Liver (tissue), 8 donors: ENCODE measurements at regions not wholly inside any gene's neighbourhood (a gene's known extent, or its start where the extent isn't known, plus 50 kb on each side); places are given as distances from the start of the nearest gene placed in this dataset.
"Not testable (repeated sequence)": the region's sequence is repeated elsewhere in the genome, so short reads cannot be mapped to it uniquely, and the experiment has no call there.

ENCODE experiments used
- DNase-seq: peaks from one replicate; pipeline ENCODE4 v3.0.0-alpha.2; 2017; ENCODE audit warnings: low spot score
- H3K27ac ChIP-seq, 2 donors: one replicate each; pipeline ENCODE4 v1.7.0; 2013; ENCODE audit warnings: inconsistent platforms in 2 of 2, low read length in 2 of 2, control low read depth in 1 of 2, low read depth in 1 of 2, mild to moderate bottlenecking in 1 of 2
- H3K27me3 ChIP-seq, 4 donors: one replicate each; pipeline versions ENCODE4 v1.6.1 to v1.7.0; 2013; ENCODE audit warnings: low read length in 3 of 4, inconsistent platforms in 1 of 4, mild to moderate bottlenecking in 1 of 4, moderate library complexity in 1 of 4; ENCODE audit not compliant: control insufficient read depth in 4 of 4, insufficient read depth in 4 of 4
- H3K36me3 ChIP-seq, 4 donors: one replicate each; pipeline versions ENCODE4 v1.6.1 to v1.7.0; 2013; ENCODE audit warnings: low read length in 3 of 4, mild to moderate bottlenecking in 3 of 4, low read depth in 1 of 4, moderate library complexity in 1 of 4; ENCODE audit not compliant: control insufficient read depth in 4 of 4, insufficient read depth in 3 of 4
- H3K4me1 ChIP-seq, 4 donors: one replicate each; pipeline versions ENCODE4 v1.6.1 to v1.7.0; 2013; ENCODE audit warnings: low read length in 3 of 4, mild to moderate bottlenecking in 3 of 4, moderate library complexity in 1 of 4; ENCODE audit not compliant: control insufficient read depth in 4 of 4, insufficient read depth in 4 of 4
- H3K4me3 ChIP-seq, 3 donors: one replicate each; pipeline versions ENCODE4 v1.6.1 to v1.7.0; 2013; ENCODE audit warnings: low read length in 3 of 3, control low read depth in 1 of 3, low read depth in 1 of 3, mild to moderate bottlenecking in 1 of 3
- H3K9ac ChIP-seq, 2 donors: one replicate each; pipeline ENCODE4 v1.7.0; 2013; ENCODE audit warnings: low read length in 2 of 2, mild to moderate bottlenecking in 2 of 2, moderate library complexity in 2 of 2, control low read depth in 1 of 2, low read depth in 1 of 2
- H3K9me3 ChIP-seq, 4 donors: one replicate each; pipeline versions ENCODE4 v1.6.1 to v1.7.0; 2013; ENCODE audit warnings: low read length in 3 of 4; ENCODE audit not compliant: control insufficient read depth in 4 of 4
- EGR1 ChIP-seq, 2 donors: IDR thresholded peaks; 2 replicates each; pipeline ENCODE4 v1.6.1; 2016 to 2018; ENCODE audit warnings: antibody characterized with exemption in 2 of 2, low read depth in 2 of 2
- FOXA1 ChIP-seq: IDR thresholded peaks from 2 replicates; pipeline ENCODE4 v1.6.1; 2016; ENCODE audit warnings: antibody characterized with exemption
- FOXA2 ChIP-seq: IDR thresholded peaks from 2 replicates; pipeline ENCODE4 v1.6.1; 2016; ENCODE audit warnings: antibody characterized with exemption
- GABPA ChIP-seq, 2 donors: IDR thresholded peaks in 1 of 2; conservative IDR thresholded peaks in 1 of 2; 2 replicates each; pipeline ENCODE4 v1.6.1; 2016; ENCODE audit warnings: antibody characterized with exemption in 2 of 2, mild to moderate bottlenecking in 1 of 2, moderate library complexity in 1 of 2
- HNF4A ChIP-seq, 2 donors: conservative IDR thresholded peaks; 2 replicates each; pipeline ENCODE4 v1.6.1; 2016; ENCODE audit warnings: antibody characterized with exemption in 2 of 2, mild to moderate bottlenecking in 2 of 2
- HNF4G ChIP-seq: IDR thresholded peaks from 2 replicates; pipeline ENCODE4 v1.6.1; 2016; ENCODE audit warnings: antibody characterized with exemption
- JUND ChIP-seq, 2 donors: IDR thresholded peaks; 2 replicates each; pipeline ENCODE4 v1.6.1; 2016; ENCODE audit warnings: antibody characterized with exemption in 2 of 2
- RAD21 ChIP-seq, 2 donors: IDR thresholded peaks; 2 replicates each; pipeline ENCODE4 v1.6.1; 2016; ENCODE audit warnings: antibody characterized with exemption in 2 of 2, mild to moderate bottlenecking in 2 of 2
- TAF1 ChIP-seq: conservative IDR thresholded peaks from 2 replicates; pipeline ENCODE4 v1.6.1; 2016; ENCODE audit warnings: antibody characterized with exemption, mild to moderate bottlenecking
- YY1 ChIP-seq: IDR thresholded peaks from 2 replicates; pipeline ENCODE4 v1.6.1; 2016; ENCODE audit warnings: antibody characterized with exemption, mild to moderate bottlenecking
- WGBS: extraction: QIAGEN DNeasy Blood & Tissue Kit; methylation state at CpG from one replicate; pipeline ENCODE4 v1.1.7; 2013; 5-methylcytosine and 5-hydroxymethylcytosine counted together
- TF ChIP-seq, protein P1 (sequence below): IDR thresholded peaks from 2 replicates; pipeline ENCODE4 v1.6.1; 2016; ENCODE audit warnings: antibody characterized with exemption, mild to moderate bottlenecking
- TF ChIP-seq, protein P2 (sequence below): IDR thresholded peaks from 2 replicates; pipeline ENCODE4 v1.6.1; 2016; ENCODE audit warnings: antibody characterized with exemption
- TF ChIP-seq, protein P3 (sequence below): IDR thresholded peaks from 2 replicates; pipeline ENCODE4 v1.6.1; 2016; ENCODE audit warnings: antibody characterized with exemption
- TF ChIP-seq, protein P4 (sequence below): IDR thresholded peaks from 2 replicates; pipeline ENCODE4 v1.6.1; 2016; ENCODE audit warnings: antibody characterized with exemption
- TF ChIP-seq, protein P5 (sequence below): fragments of 150-350 bp; IDR thresholded peaks from 2 replicates; pipeline ENCODE4 v1.5.1; 2017; ENCODE audit warnings: improper control_type of control experiment, low read depth, low read length; ENCODE audit not compliant: missing input control
- donor health status: healthy.
- donor health status: healthy.
- donor health status: healthy.
- donor health status: healthy.
- donor health status: healthy.

DNA sequence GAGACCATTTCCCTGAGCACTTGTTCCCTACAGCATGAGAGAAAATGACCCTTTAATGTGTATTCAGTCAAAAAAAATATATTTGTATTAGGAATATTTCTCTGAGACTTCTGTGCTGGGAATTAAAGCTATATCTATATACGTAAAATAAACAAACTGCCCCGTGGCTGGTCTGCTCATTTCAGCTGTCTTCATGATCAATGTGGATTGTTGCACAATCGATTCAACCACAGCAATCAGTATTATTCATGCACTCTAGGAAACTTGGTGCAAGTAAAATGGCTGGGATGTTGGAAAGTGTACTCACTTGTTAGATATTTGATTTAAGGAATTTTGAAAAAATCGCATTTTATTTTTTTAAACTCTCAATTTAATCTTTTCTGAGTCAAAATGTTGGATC lies 307.9 kb upstream of the ZFP42 start:
- no peaks in the 10 kb centered on the region for H3K36me3 ChIP-seq
- no peak overlapping the region for H3K4me3 ChIP-seq
- H3K27ac ChIP-seq: no peak overlapping the region
- no peaks in the 10 kb centered on the region for H3K9me3 ChIP-seq
- no peaks in the 10 kb centered on the region for H3K4me1 ChIP-seq
- H3K9ac ChIP-seq: no peak overlapping the region
- no peak for TF ChIP-seq FOXA2
- no peak for TF ChIP-seq HNF4A (conservative IDR thresholded peaks at IDR 0.05)
- TF ChIP-seq YY1: no peak
- TF ChIP-seq, protein P1, sequence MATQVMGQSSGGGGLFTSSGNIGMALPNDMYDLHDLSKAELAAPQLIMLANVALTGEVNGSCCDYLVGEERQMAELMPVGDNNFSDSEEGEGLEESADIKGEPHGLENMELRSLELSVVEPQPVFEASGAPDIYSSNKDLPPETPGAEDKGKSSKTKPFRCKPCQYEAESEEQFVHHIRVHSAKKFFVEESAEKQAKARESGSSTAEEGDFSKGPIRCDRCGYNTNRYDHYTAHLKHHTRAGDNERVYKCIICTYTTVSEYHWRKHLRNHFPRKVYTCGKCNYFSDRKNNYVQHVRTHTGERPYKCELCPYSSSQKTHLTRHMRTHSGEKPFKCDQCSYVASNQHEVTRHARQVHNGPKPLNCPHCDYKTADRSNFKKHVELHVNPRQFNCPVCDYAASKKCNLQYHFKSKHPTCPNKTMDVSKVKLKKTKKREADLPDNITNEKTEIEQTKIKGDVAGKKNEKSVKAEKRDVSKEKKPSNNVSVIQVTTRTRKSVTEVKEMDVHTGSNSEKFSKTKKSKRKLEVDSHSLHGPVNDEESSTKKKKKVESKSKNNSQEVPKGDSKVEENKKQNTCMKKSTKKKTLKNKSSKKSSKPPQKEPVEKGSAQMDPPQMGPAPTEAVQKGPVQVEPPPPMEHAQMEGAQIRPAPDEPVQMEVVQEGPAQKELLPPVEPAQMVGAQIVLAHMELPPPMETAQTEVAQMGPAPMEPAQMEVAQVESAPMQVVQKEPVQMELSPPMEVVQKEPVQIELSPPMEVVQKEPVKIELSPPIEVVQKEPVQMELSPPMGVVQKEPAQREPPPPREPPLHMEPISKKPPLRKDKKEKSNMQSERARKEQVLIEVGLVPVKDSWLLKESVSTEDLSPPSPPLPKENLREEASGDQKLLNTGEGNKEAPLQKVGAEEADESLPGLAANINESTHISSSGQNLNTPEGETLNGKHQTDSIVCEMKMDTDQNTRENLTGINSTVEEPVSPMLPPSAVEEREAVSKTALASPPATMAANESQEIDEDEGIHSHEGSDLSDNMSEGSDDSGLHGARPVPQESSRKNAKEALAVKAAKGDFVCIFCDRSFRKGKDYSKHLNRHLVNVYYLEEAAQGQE: no peak
- TF ChIP-seq, protein P2, sequence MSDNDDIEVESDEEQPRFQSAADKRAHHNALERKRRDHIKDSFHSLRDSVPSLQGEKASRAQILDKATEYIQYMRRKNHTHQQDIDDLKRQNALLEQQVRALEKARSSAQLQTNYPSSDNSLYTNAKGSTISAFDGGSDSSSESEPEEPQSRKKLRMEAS: no peak
- TF ChIP-seq, protein P3, sequence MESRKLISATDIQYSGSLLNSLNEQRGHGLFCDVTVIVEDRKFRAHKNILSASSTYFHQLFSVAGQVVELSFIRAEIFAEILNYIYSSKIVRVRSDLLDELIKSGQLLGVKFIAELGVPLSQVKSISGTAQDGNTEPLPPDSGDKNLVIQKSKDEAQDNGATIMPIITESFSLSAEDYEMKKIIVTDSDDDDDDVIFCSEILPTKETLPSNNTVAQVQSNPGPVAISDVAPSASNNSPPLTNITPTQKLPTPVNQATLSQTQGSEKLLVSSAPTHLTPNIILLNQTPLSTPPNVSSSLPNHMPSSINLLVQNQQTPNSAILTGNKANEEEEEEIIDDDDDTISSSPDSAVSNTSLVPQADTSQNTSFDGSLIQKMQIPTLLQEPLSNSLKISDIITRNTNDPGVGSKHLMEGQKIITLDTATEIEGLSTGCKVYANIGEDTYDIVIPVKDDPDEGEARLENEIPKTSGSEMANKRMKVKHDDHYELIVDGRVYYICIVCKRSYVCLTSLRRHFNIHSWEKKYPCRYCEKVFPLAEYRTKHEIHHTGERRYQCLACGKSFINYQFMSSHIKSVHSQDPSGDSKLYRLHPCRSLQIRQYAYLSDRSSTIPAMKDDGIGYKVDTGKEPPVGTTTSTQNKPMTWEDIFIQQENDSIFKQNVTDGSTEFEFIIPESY: no peak
- TF ChIP-seq, protein P4, sequence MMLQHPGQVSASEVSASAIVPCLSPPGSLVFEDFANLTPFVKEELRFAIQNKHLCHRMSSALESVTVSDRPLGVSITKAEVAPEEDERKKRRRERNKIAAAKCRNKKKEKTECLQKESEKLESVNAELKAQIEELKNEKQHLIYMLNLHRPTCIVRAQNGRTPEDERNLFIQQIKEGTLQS: no peak
- no peak for TF ChIP-seq RAD21 (IDR thresholded peaks at IDR 0.05)
- no peak for TF ChIP-seq TAF1
- WGBS: 50% methylated on average over 4 of the region's 4 CpGs
- H3K27me3 ChIP-seq: peaks cover 0 to 2% (median 0%) of the 10 kb centered on the region in 4 donors
- no peak for DNase-seq

DNA sequence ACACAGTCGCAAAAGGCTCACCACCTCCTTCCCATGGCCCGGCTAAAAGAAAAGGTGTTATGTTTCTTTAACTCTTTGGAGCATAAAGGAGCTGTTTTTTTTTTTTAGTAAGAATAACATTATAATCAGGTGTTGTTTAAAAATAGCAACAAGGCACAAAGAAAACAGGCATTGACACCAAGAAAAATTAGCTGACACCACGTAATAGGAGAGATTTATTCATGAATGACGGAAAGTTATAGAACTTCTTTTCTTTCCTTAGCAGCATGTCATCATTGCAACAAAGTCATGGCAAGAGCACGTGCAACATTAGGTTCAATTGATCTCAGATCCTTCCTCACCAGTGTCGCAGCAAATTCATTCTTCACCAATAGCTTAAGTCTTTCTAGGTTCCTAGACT lies 302.9 kb upstream of the ZFP42 start:
- DNase-seq: no peak
- H3K9me3 ChIP-seq: no peaks in the 10 kb centered on the region
- no peaks in the 10 kb centered on the region for H3K4me1 ChIP-seq
- TF ChIP-seq EGR1 (IDR thresholded peaks at IDR 0.05; ENCODE audit: low read depth in 2 of 2): no peak
- TF ChIP-seq, protein P4: no peak
- TF ChIP-seq, protein P3: no peak
- no peak for TF ChIP-seq JUND (IDR thresholded peaks at IDR 0.05)
- no peak for TF ChIP-seq GABPA (IDR thresholded peaks at IDR 0.05 in 1 of 2, conservative IDR thresholded peaks at IDR 0.05 in 1 of 2)
- no peak for TF ChIP-seq FOXA1
- TF ChIP-seq, protein P5, sequence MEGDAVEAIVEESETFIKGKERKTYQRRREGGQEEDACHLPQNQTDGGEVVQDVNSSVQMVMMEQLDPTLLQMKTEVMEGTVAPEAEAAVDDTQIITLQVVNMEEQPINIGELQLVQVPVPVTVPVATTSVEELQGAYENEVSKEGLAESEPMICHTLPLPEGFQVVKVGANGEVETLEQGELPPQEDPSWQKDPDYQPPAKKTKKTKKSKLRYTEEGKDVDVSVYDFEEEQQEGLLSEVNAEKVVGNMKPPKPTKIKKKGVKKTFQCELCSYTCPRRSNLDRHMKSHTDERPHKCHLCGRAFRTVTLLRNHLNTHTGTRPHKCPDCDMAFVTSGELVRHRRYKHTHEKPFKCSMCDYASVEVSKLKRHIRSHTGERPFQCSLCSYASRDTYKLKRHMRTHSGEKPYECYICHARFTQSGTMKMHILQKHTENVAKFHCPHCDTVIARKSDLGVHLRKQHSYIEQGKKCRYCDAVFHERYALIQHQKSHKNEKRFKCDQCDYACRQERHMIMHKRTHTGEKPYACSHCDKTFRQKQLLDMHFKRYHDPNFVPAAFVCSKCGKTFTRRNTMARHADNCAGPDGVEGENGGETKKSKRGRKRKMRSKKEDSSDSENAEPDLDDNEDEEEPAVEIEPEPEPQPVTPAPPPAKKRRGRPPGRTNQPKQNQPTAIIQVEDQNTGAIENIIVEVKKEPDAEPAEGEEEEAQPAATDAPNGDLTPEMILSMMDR: no peak
- no peak for TF ChIP-seq HNF4G
- no peak for TF ChIP-seq HNF4A (conservative IDR thresholded peaks at IDR 0.05)
- TF ChIP-seq RAD21 (IDR thresholded peaks at IDR 0.05): no peak
- TF ChIP-seq TAF1: no peak
- no peak overlapping the region for H3K27ac ChIP-seq
- H3K27me3 ChIP-seq: no peaks in the 10 kb centered on the region
- no peaks in the 10 kb centered on the region for H3K36me3 ChIP-seq
- no peak overlapping the region for H3K9ac ChIP-seq
- 63% methylated on average over 6 of the region's 6 CpGs for WGBS
- no peak overlapping the region for H3K4me3 ChIP-seq

DNA sequence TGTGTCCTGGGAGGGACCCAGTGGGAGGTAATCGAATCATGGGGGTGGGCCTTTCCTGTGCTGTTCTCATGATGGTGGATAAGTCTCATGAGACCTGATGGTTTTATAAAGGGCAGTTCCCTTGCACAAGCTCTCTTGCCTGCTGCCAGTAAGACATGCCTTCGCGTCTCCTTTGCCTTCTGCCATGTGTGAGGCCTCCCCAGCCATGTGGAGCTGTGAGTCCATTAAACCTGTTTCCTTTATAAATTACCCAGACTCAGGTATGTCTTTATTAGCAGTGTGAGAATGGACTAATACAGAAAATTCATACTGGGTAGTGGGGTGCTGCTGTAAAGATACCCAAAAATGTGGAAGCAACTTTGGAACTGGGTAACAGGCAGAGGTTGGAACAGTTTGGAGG lies 300.0 kb upstream of the ZFP42 start:
- not testable (repeated sequence) for H3K9me3 ChIP-seq, H3K27me3 ChIP-seq, H3K4me1 ChIP-seq, DNase-seq, H3K27ac ChIP-seq, H3K4me3 ChIP-seq, H3K9ac ChIP-seq, H3K36me3 ChIP-seq
- WGBS: 74% methylated on average over 3 of the region's 3 CpGs
